HepG2 (cell line): ENCODE measurements at regions not wholly inside any gene's neighbourhood (a gene's known extent, or its start where the extent isn't known, plus 50 kb on each side); places are given as distances from the start of the nearest gene placed in this dataset.

Source experiments
- ATAC-seq: fragments of 200-7000 bp; cut with Tn5 transposase; 3 replicates; pipeline ENCODE4 v1.9.1; 2020; ENCODE audit warnings: mild to moderate bottlenecking, moderate library complexity
- BruUV-seq: library from RNA; stranded (reverse); fragments of 400-500 nt; replicated peaks from 2 replicates; lab custom pipeline; 2021; lab: Mats Ljungman, UMichigan
- CTCF ChIA-PET: fragments of 300-600 bp; formaldehyde crosslinking; extraction: SDS; loops from one replicate; lab custom pipeline; 2021; ENCODE audit warnings: low total read pairs, inconsistent platforms, low intra/inter-chr PET ratio; lab: Yijun Ruan, JAX
- POLR2A ChIA-PET: fragments of 350-600 bp; sonication (Branson Sonifier 250); formaldehyde crosslinking; loops from one replicate; lab custom pipeline; 2020; ENCODE audit warnings: antibody characterized with exemption, inconsistent platforms; lab: Yijun Ruan, JAX
- DNase-seq: peaks from one replicate; pipeline ENCODE4 v3.0.0-alpha.2; 2015; ENCODE audit warnings: low spot score
- FAIRE-seq: peaks from 3 replicates; lab custom pipeline; 2011; peaks lifted over from hg19 to GRCh38; lab: Jason Lieb, UNC
- H2AFZ ChIP-seq: one replicate; pipeline ENCODE4 v1.6.1; 2011; ENCODE audit warnings: low read length, inconsistent platforms
- H3K27ac ChIP-seq: fragments of 300-600 bp; 3 replicates; pipeline ENCODE4 v1.8.0; 2011; ENCODE audit warnings: mixed run types, mild to moderate bottlenecking, mixed read lengths, low read length, inconsistent platforms; ENCODE audit not compliant: insufficient read depth; ENCODE audit errors: extremely low read length
- H3K27me3 ChIP-seq, 2 experiments: fragments of 200-600 bp in 1 of 2; 2 replicates in 1 of 2; 3 replicates in 1 of 2; pipeline versions ENCODE4 v1.6.0 to v1.8.0; 2011; ENCODE audit warnings: low read length in 2 of 2, mild to moderate bottlenecking in 2 of 2, moderate library complexity in 2 of 2, inconsistent platforms in 1 of 2; ENCODE audit not compliant: insufficient read depth in 2 of 2, control insufficient read depth in 1 of 2
- H3K36me3 ChIP-seq, 2 experiments: fragments of 200-600 bp in 1 of 2; replicated peaks in 1 of 2; 2 replicates in 1 of 2; 3 replicates in 1 of 2; pipeline versions ENCODE4 v1.5.1 to v1.8.0; 2011; ENCODE audit warnings: low read length in 2 of 2, inconsistent platforms in 1 of 2; ENCODE audit not compliant: insufficient read depth in 2 of 2, control insufficient read depth in 1 of 2
- H3K4me1 ChIP-seq: 2 replicates; pipeline ENCODE4 v1.5.1; 2012; ENCODE audit warnings: low read length, inconsistent platforms; ENCODE audit not compliant: insufficient read depth
- H3K4me2 ChIP-seq: 2 replicates; pipeline ENCODE4 v1.6.0; 2011; ENCODE audit warnings: low read depth, low read length, inconsistent platforms
- H3K4me3 ChIP-seq, 3 experiments: fragments of 200-600 bp in 1 of 3; sonication (generic), shearing (Covaris generic) in 1 of 3; replicated peaks in 1 of 3; 2 replicates each; pipeline ENCODE4 v1.5.1; 2011 to 2016; ENCODE audit warnings: low read length in 3 of 3, inconsistent platforms in 2 of 3, low read depth in 2 of 3, mild to moderate bottlenecking in 2 of 3, control low read depth in 1 of 3, mixed read lengths in 1 of 3; ENCODE audit not compliant: insufficient read depth in 1 of 3
- H3K79me2 ChIP-seq: one replicate; pipeline ENCODE4 v1.6.1; 2011; ENCODE audit warnings: low read length, inconsistent platforms; ENCODE audit not compliant: insufficient read depth
- H3K9ac ChIP-seq: 2 replicates; pipeline ENCODE4 v1.6.0; 2011; ENCODE audit warnings: mild to moderate bottlenecking, low read depth, low read length, inconsistent platforms; ENCODE audit not compliant: insufficient read depth
- H3K9me3 ChIP-seq: 2 replicates; pipeline ENCODE4 v1.5.1; 2012; ENCODE audit warnings: mild to moderate bottlenecking, low read length
- H4K20me1 ChIP-seq: 2 replicates; pipeline ENCODE4 v1.6.0; 2011; ENCODE audit warnings: inconsistent platforms, mild to moderate bottlenecking, low read length, moderate library complexity; ENCODE audit not compliant: insufficient read depth
- DMAP1 ChIP-seq: IDR thresholded peaks from 2 replicates; pipeline ENCODE4 v1.6.1; 2016
- DRAP1 ChIP-seq: IDR thresholded peaks from 2 replicates; pipeline ENCODE4 v1.6.1; 2016; ENCODE audit warnings: missing genetic modification reagents, missing compliant biosample characterization
- ETV6 ChIP-seq: sonication (generic); formaldehyde crosslinking; conservative IDR thresholded peaks from 2 replicates; pipeline ENCODE4 v1.4.0; 2020; ENCODE audit warnings: missing genetic modification reagents
- GLMP ChIP-seq: sonication (generic); formaldehyde crosslinking; IDR thresholded peaks from 2 replicates; pipeline ENCODE4 v1.9.0; 2021; ENCODE audit warnings: missing genetic modification reagents, mild to moderate bottlenecking, borderline replicate concordance
- KMT2A ChIP-seq: sonication (generic); formaldehyde crosslinking; IDR thresholded peaks from 2 replicates; pipeline ENCODE4 v1.4.0; 2020; ENCODE audit warnings: missing genetic modification reagents
- MIER2 ChIP-seq: IDR thresholded peaks from 2 replicates; pipeline ENCODE4 v1.6.1; 2016; ENCODE audit warnings: missing biosample characterization, missing genetic modification reagents
- NR3C1 ChIP-seq: sonication (generic); formaldehyde crosslinking; IDR thresholded peaks from 2 replicates; pipeline ENCODE4 v1.4.0; 2020; ENCODE audit warnings: missing genetic modification reagents
- RNF219 ChIP-seq: sonication (generic); formaldehyde crosslinking; IDR thresholded peaks from 2 replicates; pipeline ENCODE4 v1.5.0; 2020; ENCODE audit warnings: mild to moderate bottlenecking, missing genetic modification reagents
- SSRP1 ChIP-seq: IDR thresholded peaks from 2 replicates; pipeline ENCODE4 v1.6.1; 2016; ENCODE audit warnings: control low read depth
- ZFP36L2 ChIP-seq: sonication (generic); formaldehyde crosslinking; IDR thresholded peaks from 2 replicates; pipeline ENCODE4 v1.4.0; 2020; ENCODE audit warnings: missing genetic modification reagents
- ZFP82 ChIP-seq: sonication (generic); formaldehyde crosslinking; IDR thresholded peaks from 2 replicates; pipeline ENCODE4 v1.5.1; 2020; ENCODE audit warnings: mild to moderate bottlenecking, missing genetic modification reagents, borderline replicate concordance
- ZNF326 ChIP-seq: sonication (generic); formaldehyde crosslinking; IDR thresholded peaks from 2 replicates; pipeline ENCODE4 v1.4.0; 2020; ENCODE audit warnings: missing genetic modification reagents, borderline replicate concordance
- ZNF484 ChIP-seq: sonication (generic); formaldehyde crosslinking; IDR thresholded peaks from 2 replicates; pipeline ENCODE4 v1.5.1; 2020; ENCODE audit warnings: mild to moderate bottlenecking, low read depth, missing genetic modification reagents, borderline replicate concordance
- ZNF563 ChIP-seq: sonication (generic); formaldehyde crosslinking; IDR thresholded peaks from 2 replicates; pipeline ENCODE4 v1.8.0; 2022; ENCODE audit warnings: mild to moderate bottlenecking, moderate library complexity, missing genetic modification reagents
- WGBS: methylation state at CpG from one replicate; pipeline ENCODE4 v1.1.6; 2017; ENCODE audit warnings: low lambda C conversion rate; 5-methylcytosine and 5-hydroxymethylcytosine counted together
- in situ Hi-C: cut with HindIII; loops from 2 replicates; pipeline ENCODE4 v1.10.0; 2017; ENCODE audit warnings: low pct_unique_long_range_greater_than_20kb; ENCODE audit not compliant: extremely low pct_ligation_motif_present
- intact Hi-C: fragments of 100-400 bp; cut with micrococcal nuclease; formaldehyde crosslinking; loops from one replicate; pipeline ENCODE4 v1.10.0; 2022; ENCODE audit not compliant: unreplicated experiment
- TF ChIP-seq, protein P1 (sequence below): sonication (generic); formaldehyde crosslinking; IDR thresholded peaks from 2 replicates; pipeline ENCODE4 v1.5.0; 2020; ENCODE audit warnings: missing genetic modification reagents
- TF ChIP-seq, protein P2 (sequence below): sonication (generic); formaldehyde crosslinking; conservative IDR thresholded peaks from 2 replicates; pipeline ENCODE4 v1.8.1; 2023; ENCODE audit warnings: missing genetic modification reagents

DNA sequence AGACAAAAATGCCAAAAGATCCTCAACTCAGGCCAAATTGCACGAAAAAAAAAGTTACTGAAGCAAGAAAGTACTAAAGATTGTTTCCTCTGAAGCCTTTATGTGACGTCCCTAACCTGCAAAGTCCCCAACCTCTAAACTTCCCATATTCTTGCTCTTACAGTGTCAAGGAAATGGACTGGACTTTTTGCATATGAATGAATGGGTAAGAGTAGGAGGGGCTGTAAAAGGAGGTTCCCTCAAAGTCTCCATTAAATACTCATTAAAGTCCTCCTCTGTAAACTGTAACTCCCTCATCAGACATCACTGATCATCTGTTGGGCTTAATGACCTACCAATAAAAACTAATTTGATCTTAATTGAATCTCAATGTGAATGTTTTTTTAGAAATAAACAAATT, 164.8 kb upstream of the STEAP1 start:
- CTCF ChIA-PET = no interaction called here
- Histone ChIP-seq H2AFZ (no peak overlapping the region), H3K79me2 (no peaks in the 10 kb centered on the region), H3K4me1 (no peaks in the 10 kb centered on the region), H3K9me3 (no peaks in the 10 kb centered on the region), H3K4me3 (no peak overlapping the region), H3K9ac (no peak overlapping the region), H3K27me3 (no peaks in the 10 kb centered on the region), H3K36me3 (no peaks in the 10 kb centered on the region), H3K4me2 (no peak overlapping the region), H3K27ac (no peak overlapping the region), H4K20me1 (no peaks in the 10 kb centered on the region)
- no peak for FAIRE-seq
- 0% methylated on average over 2 of the region's 2 CpGs for WGBS
- POLR2A ChIA-PET = no interaction called here
- BruUV-seq = no TSS peak
- intact Hi-C loops = no loop called here
- in situ Hi-C loops = no loop called here
- ATAC-seq = no peak
- DNase-seq = no peak
- no peak for TF ChIP-seq ZNF326
- no peak for TF ChIP-seq NR3C1
- TF ChIP-seq DRAP1 (CRISPR knock-in tag) = no peak
- TF ChIP-seq ZFP36L2 = no peak
- TF ChIP-seq MIER2 = no peak

DNA sequence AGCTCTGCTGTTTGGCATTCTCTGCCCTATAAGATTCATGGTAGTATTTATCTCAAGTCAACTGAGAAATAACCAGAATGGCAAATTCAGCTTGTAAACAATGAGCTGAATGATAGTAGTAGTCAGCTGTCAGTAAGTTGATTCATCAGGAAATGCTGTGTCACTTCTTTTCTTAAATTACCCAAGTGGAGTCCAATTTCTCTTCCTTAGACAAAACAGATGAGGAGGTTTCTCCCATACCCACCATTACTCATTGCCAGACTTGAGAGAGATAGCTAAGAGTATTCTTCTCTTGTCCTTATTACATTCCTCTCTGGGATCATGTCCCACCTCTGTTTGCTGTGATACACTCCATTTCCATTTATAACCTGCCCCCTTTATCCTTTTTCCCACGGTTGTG, 159.8 kb upstream of the STEAP1 start:
- Histone ChIP-seq H3K4me2 (no peak overlapping the region), H2AFZ (no peak overlapping the region), H3K4me1 (no peaks in the 10 kb centered on the region), H3K27me3 (no peaks in the 10 kb centered on the region), H3K9me3 (no peaks in the 10 kb centered on the region), H4K20me1 (no peaks in the 10 kb centered on the region), H3K79me2 (no peaks in the 10 kb centered on the region), H3K27ac (no peak overlapping the region), H3K36me3 (no peaks in the 10 kb centered on the region), H3K4me3 (no peak overlapping the region), H3K9ac (no peak overlapping the region)
- no peak for ATAC-seq
- no TSS peak for BruUV-seq
- no peak for FAIRE-seq
- no peak for DNase-seq
- in situ Hi-C loops = no loop called here
- CTCF ChIA-PET = no interaction called here
- WGBS = 0% methylated on average over 1 of the region's 1 CpG
- intact Hi-C loops = no loop called here
- POLR2A ChIA-PET = no interaction called here
- TF ChIP-seq, protein P1, sequence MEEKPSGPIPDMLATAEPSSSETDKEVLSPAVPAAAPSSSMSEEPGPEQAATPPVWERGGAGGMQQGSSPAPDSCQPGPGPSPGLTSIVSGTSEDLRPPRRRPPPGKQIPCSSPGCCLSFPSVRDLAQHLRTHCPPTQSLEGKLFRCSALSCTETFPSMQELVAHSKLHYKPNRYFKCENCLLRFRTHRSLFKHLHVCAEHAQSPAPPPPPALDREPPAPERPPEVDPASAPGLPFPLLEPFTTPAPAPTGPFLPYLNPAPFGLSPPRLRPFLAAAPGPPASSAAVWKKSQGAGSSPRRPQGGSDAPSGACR = no peak
- TF ChIP-seq GLMP (CRISPR knock-in tag) = no peak
- TF ChIP-seq, protein P2, sequence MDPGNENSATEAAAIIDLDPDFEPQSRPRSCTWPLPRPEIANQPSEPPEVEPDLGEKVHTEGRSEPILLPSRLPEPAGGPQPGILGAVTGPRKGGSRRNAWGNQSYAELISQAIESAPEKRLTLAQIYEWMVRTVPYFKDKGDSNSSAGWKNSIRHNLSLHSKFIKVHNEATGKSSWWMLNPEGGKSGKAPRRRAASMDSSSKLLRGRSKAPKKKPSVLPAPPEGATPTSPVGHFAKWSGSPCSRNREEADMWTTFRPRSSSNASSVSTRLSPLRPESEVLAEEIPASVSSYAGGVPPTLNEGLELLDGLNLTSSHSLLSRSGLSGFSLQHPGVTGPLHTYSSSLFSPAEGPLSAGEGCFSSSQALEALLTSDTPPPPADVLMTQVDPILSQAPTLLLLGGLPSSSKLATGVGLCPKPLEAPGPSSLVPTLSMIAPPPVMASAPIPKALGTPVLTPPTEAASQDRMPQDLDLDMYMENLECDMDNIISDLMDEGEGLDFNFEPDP (CRISPR knock-in tag) = no peak
- TF ChIP-seq SSRP1 (CRISPR knock-in tag) = no peak
- TF ChIP-seq RNF219 (CRISPR knock-in tag) = no peak
- TF ChIP-seq DMAP1 (CRISPR knock-in tag) = no peak
- TF ChIP-seq ZNF563 (CRISPR knock-in tag) = no peak
- no peak for TF ChIP-seq KMT2A (CRISPR knock-in tag)
- no peak for TF ChIP-seq ZNF484
- no peak for TF ChIP-seq ETV6 (CRISPR knock-in tag)
- TF ChIP-seq ZFP82 (CRISPR knock-in tag) = no peak
